Activated T-cell treated with anti-CD3 and anti-CD28 coated beads, Interleukin-2, amount 50 U/mL, for 72 hours (primary cell): ENCODE measurements at regions not wholly inside any gene's neighbourhood (a gene's known extent, or its start where the extent isn't known, plus 50 kb on each side); places are given as distances from the start of the nearest gene placed in this dataset.

Experiments used
- ATAC-seq, 2 donors: fragments of 150-1000 bp; cut with Tn5 transposase; replicated peaks in 1 of 2; 2 replicates each; pipeline ENCODE4 v1.10.0; 2021; ENCODE audit warnings: moderate library complexity in 2 of 2, mild to moderate bottlenecking in 1 of 2
- DNase-seq, 2 donors: peaks; one replicate each; pipeline ENCODE4 v3.0.0; 2021 to 2022; ENCODE audit warnings: mixed read lengths in 1 of 2
- H3K27ac Mint-ChIP-seq: one replicate; pipeline ENCODE4 v1.8.0; 2022; ENCODE audit warnings: mild to moderate bottlenecking, moderate library complexity, mixed read lengths
- H3K27me3 Mint-ChIP-seq: one replicate; pipeline ENCODE4 v1.8.0; 2022; ENCODE audit warnings: low read depth, mixed read lengths
- H3K36me3 Mint-ChIP-seq, 2 donors: one replicate each; pipeline ENCODE4 v1.8.0; 2022; ENCODE audit warnings: mixed read lengths in 2 of 2, mild to moderate bottlenecking in 1 of 2; ENCODE audit not compliant: insufficient read depth in 2 of 2
- H3K4me1 Mint-ChIP-seq: one replicate; pipeline ENCODE4 v1.8.0; 2022; ENCODE audit warnings: low read depth, mixed read lengths
- H3K4me3 Mint-ChIP-seq, 2 donors: one replicate each; pipeline ENCODE4 v1.8.0; 2022; ENCODE audit warnings: mild to moderate bottlenecking in 2 of 2, mixed read lengths in 2 of 2, moderate library complexity in 2 of 2
- H3K9me3 Mint-ChIP-seq, 2 donors: one replicate each; pipeline ENCODE4 v1.8.0; 2022; ENCODE audit warnings: mixed read lengths in 2 of 2

- Mint-ChIP-seq H3K4me3 (no peak overlapping the region), H3K4me1 (no peaks in the 10 kb centered on the region), H3K36me3 (no peaks in the 10 kb centered on the region), H3K9me3 (peaks cover 0 to 2% of the 10 kb centered on the region in 2 donors), H3K27me3 (peaks cover 37% of the 10 kb centered on the region), H3K27ac (no peak overlapping the region)
- ATAC-seq (no peak), DNase-seq (no peak)
These were observed 116.4 kb upstream of the NLRP1 start for GRCh38 chr17:5700745-5701144.

GRCh38 chr17:5701381-5701780 lies 117.1 kb upstream of the NLRP1 start:
- Mint-ChIP-seq H3K36me3 (no peaks in the 10 kb centered on the region), H3K27ac (no peak overlapping the region), H3K9me3 (peaks cover 0 to 2% of the 10 kb centered on the region in 2 donors), H3K27me3 (peaks cover 37% of the 10 kb centered on the region), H3K4me3 (no peak overlapping the region), H3K4me1 (no peaks in the 10 kb centered on the region)
- DNase-seq (no peak), ATAC-seq (no peak)

- H3K27me3 Mint-ChIP-seq: peaks cover 39% of the 10 kb centered on the region
- DNase-seq: no peak
- H3K4me1 Mint-ChIP-seq: no peaks in the 10 kb centered on the region
- H3K4me3 Mint-ChIP-seq: no peak overlapping the region
- no peak overlapping the region for H3K27ac Mint-ChIP-seq
- no peak for ATAC-seq
- peaks cover 0 to 2% of the 10 kb centered on the region in 2 donors for H3K9me3 Mint-ChIP-seq
- no peaks in the 10 kb centered on the region for H3K36me3 Mint-ChIP-seq
These were observed 118.7 kb upstream of the NLRP1 start for GRCh38 chr17:5702951-5703510.

GRCh38 chr17:5703736-5704135 lies 119.4 kb upstream of the NLRP1 start:
- ATAC-seq (no peak), DNase-seq (no peak)
- Mint-ChIP-seq H3K27ac (no peak overlapping the region), H3K4me3 (no peak overlapping the region), H3K36me3 (no peaks in the 10 kb centered on the region), H3K27me3 (peaks cover 42% of the 10 kb centered on the region), H3K9me3 (peaks cover 0 to 2% of the 10 kb centered on the region in 2 donors), H3K4me1 (no peaks in the 10 kb centered on the region)

- ATAC-seq: no peak
- Mint-ChIP-seq H3K36me3 (peaks cover 0 to under 1% of the 10 kb centered on the region in 2 donors), H3K9me3 (peaks cover under 1 to 1% of the 10 kb centered on the region in 2 donors), H3K4me1 (no peaks in the 10 kb centered on the region), H3K4me3 (no peak overlapping the region), H3K27me3 (peaks cover 41% of the 10 kb centered on the region), H3K27ac (no peak overlapping the region)
- peak in 1 of 2 donors; percentile 3 for DNase-seq
These were observed 121.0 kb upstream of the NLRP1 start for GRCh38 chr17:5705081-5705875.

- peaks cover 41% of the 10 kb centered on the region for H3K27me3 Mint-ChIP-seq
- DNase-seq: no peak
- no peak for ATAC-seq
- no peak overlapping the region for H3K27ac Mint-ChIP-seq
- no peak overlapping the region for H3K4me3 Mint-ChIP-seq
- peaks cover 0 to 2% of the 10 kb centered on the region in 2 donors for H3K36me3 Mint-ChIP-seq
- H3K9me3 Mint-ChIP-seq: peaks cover 2 to 4% of the 10 kb centered on the region in 2 donors
- no peaks in the 10 kb centered on the region for H3K4me1 Mint-ChIP-seq
These were observed 121.7 kb upstream of the NLRP1 start for GRCh38 chr17:5705876-5706576.

- no peak overlapping the region for H3K4me3 Mint-ChIP-seq
- ATAC-seq: peak in 1 of 2 donors; percentile 50
- H3K9me3 Mint-ChIP-seq: peaks cover 2 to 6% of the 10 kb centered on the region in 2 donors
- DNase-seq: peak; percentile 57 to 61
- H3K36me3 Mint-ChIP-seq: peaks cover 0 to 2% of the 10 kb centered on the region in 2 donors
- no peak overlapping the region for H3K27ac Mint-ChIP-seq
- no peaks in the 10 kb centered on the region for H3K4me1 Mint-ChIP-seq
- peaks cover 44% of the 10 kb centered on the region for H3K27me3 Mint-ChIP-seq
These were observed 122.4 kb upstream of the NLRP1 start for GRCh38 chr17:5706577-5707210.

GRCh38 chr17:5707482-5707881 lies 123.2 kb upstream of the NLRP1 start:
- Mint-ChIP-seq H3K27ac (no peak overlapping the region), H3K36me3 (peaks cover 0 to 2% of the 10 kb centered on the region in 2 donors), H3K27me3 (peaks cover 51% of the 10 kb centered on the region), H3K4me1 (no peaks in the 10 kb centered on the region), H3K4me3 (no peak overlapping the region), H3K9me3 (peaks cover 2 to 6% of the 10 kb centered on the region in 2 donors)
- DNase-seq: no peak
- no peak for ATAC-seq

GRCh38 chr17:5708344-5708743 lies 124.0 kb upstream of the NLRP1 start:
- no peak overlapping the region for H3K4me3 Mint-ChIP-seq

GRCh38 chr17:5711344-5711743 lies 127.0 kb upstream of the NLRP1 start:
- DNase-seq (no peak), ATAC-seq (no peak)
- peaks cover 2 to 6% of the 10 kb centered on the region in 2 donors for H3K9me3 Mint-ChIP-seq
- no peak overlapping the region for H3K4me3 Mint-ChIP-seq
- H3K4me1 Mint-ChIP-seq: no peaks in the 10 kb centered on the region
- H3K27ac Mint-ChIP-seq: no peak overlapping the region
- H3K27me3 Mint-ChIP-seq: peaks cover 55% of the 10 kb centered on the region
- H3K36me3 Mint-ChIP-seq: peaks cover 0 to 2% of the 10 kb centered on the region in 2 donors

More at GRCh38 chr17:5708344-5708743, 124.0 kb upstream of the NLRP1 start:
- no peak overlapping the region for H3K27ac Mint-ChIP-seq
- peaks cover 2 to 6% of the 10 kb centered on the region in 2 donors for H3K9me3 Mint-ChIP-seq
- DNase-seq (no peak), ATAC-seq (no peak)
- H3K27me3 Mint-ChIP-seq: peaks cover 53% of the 10 kb centered on the region
- H3K4me1 Mint-ChIP-seq: no peaks in the 10 kb centered on the region
- peaks cover 0 to 2% of the 10 kb centered on the region in 2 donors for H3K36me3 Mint-ChIP-seq

- ATAC-seq (no peak), DNase-seq (no peak)
- Mint-ChIP-seq H3K9me3 (peaks cover 2 to 6% of the 10 kb centered on the region in 2 donors), H3K27ac (no peak overlapping the region), H3K4me3 (no peak overlapping the region), H3K4me1 (no peaks in the 10 kb centered on the region), H3K36me3 (peaks cover 0 to 2% of the 10 kb centered on the region in 2 donors), H3K27me3 (peaks cover 52% of the 10 kb centered on the region)
These were observed 130.7 kb upstream of the NLRP1 start for GRCh38 chr17:5714993-5715392.

- H3K36me3 Mint-ChIP-seq: no peaks in the 10 kb centered on the region
- H3K4me1 Mint-ChIP-seq: no peaks in the 10 kb centered on the region
- ATAC-seq (no peak), DNase-seq (no peak)
- H3K27me3 Mint-ChIP-seq: peaks cover 48% of the 10 kb centered on the region
- peaks cover 0 to 3% of the 10 kb centered on the region in 2 donors for H3K9me3 Mint-ChIP-seq
- H3K4me3 Mint-ChIP-seq: no peak overlapping the region
- no peak overlapping the region for H3K27ac Mint-ChIP-seq
These were observed 131.2 kb upstream of the NLRP1 start for GRCh38 chr17:5715478-5715877.

GRCh38 chr17:5718726-5719125 lies 134.4 kb upstream of the NLRP1 start:
- no peak overlapping the region for H3K27ac Mint-ChIP-seq
- H3K27me3 Mint-ChIP-seq: peaks cover 18% of the 10 kb centered on the region
- ATAC-seq (no peak), DNase-seq (no peak)
- H3K9me3 Mint-ChIP-seq: no peaks in the 10 kb centered on the region
- no peaks in the 10 kb centered on the region for H3K4me1 Mint-ChIP-seq
- H3K36me3 Mint-ChIP-seq: no peaks in the 10 kb centered on the region
- H3K4me3 Mint-ChIP-seq: no peak overlapping the region
